GM18519 (cell line): ENCODE measurements at regions not wholly inside any gene's neighbourhood (a gene's known extent, or its start where the extent isn't known, plus 50 kb on each side); places are given as distances from the start of the nearest gene placed in this dataset.
A peak's percentile ranks its signal among the peaks of the same experiment; 100 is the strongest.

Experiments
- ATAC-seq: cut with Tn5 transposase; IDR thresholded peaks from one replicate; pipeline ENCODE4 v1.9.1; 2021; ENCODE audit warnings: mild to moderate bottlenecking, moderate library complexity; ENCODE audit not compliant: unreplicated experiment, low FRiP score

GRCh38 chr2:157122776-157123175, 134.7 kb upstream of the GALNT5 start:
- ATAC-seq, result no peak

DNA sequence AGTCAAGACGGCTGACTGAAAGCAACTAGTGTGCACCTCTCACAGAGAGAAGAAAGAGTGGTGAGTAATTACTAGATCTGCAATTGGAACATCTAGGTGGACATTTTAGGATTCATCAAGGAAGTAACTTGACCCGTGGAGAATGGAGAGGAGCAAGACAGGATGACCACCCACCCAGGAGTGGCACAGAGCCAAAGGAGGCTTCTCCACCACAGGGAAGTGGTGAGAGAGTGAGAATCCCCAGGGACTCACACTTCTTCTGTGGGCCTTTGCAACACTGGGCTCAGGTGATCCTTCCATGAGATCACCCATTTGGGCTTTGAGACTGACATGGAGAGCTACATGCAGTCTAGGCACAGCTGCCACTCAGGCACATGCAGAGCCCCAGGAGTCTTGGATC, 132.8 kb upstream of the GALNT5 start:
- no peak for ATAC-seq

DNA sequence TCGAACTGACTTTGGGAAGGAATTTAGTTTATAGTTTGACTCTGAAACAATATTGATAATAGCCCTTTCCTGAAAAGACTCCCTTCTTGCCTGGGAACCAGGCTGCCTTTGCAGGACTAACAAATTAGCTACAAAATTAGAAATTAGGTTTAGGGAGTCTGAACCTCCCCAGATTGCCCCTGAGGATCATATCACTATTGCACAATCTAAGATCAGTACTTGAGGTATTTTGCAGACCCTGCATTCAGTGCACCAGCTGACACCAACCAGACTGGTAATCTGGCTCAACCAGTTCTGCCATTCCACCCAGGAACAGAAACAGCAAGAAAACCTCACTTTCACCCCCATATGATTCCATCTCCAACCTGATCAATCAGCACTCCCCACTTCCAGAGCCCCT, 131.8 kb upstream of the GALNT5 start:
- ATAC-seq, result no peak

GRCh38 chr2:157127249-157128012, 130.1 kb upstream of the GALNT5 start:
- ATAC-seq, result no peak

DNA sequence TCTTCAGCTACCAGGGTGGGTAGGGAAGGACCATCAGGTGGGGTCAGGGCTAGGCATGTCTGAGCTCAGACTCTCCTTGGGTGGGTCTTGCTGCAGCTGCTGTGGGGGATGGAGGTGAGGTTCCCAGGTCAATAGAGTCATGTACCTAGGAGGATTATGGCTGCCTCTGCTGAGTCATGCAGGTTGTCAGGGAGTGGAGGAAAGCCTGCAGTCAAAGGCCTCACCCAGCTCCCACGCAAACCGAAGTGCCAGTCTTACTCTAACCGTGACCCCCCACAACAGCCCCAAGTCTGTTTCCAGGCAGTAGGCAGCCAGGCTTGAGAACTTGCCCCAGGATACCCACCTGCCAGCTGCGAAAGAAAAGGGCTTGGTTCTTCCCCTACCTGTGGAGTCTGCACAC, 113.6 kb upstream of the GALNT5 start:
- ATAC-seq, result no peak

- no peak for ATAC-seq
Observed at GRCh38 chr2:157149270-157149669, 108.2 kb upstream of the GALNT5 start.

GRCh38 chr2:157150747-157151146, 106.8 kb upstream of the GALNT5 start:
- ATAC-seq, result peak; percentile 96

DNA sequence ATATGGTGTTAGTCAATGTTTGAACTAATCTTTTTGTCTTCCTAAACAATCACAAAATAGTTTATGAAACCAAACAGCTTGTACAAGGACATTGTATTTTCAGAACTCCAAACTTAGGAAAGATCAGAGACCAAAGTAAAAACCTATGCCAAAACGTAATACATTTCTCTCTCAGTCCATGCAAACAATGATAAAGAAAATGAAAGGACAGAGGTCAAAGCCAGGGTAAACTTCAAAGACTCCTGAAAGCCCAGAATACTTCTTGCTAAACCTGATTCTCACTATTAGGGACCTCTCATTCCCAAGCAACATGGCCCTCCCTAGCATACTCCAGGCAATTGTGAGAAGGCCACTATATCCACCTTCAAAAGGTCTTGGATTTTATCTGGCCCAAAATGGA, 105.1 kb upstream of the GALNT5 start:
- ATAC-seq, result no peak

DNA sequence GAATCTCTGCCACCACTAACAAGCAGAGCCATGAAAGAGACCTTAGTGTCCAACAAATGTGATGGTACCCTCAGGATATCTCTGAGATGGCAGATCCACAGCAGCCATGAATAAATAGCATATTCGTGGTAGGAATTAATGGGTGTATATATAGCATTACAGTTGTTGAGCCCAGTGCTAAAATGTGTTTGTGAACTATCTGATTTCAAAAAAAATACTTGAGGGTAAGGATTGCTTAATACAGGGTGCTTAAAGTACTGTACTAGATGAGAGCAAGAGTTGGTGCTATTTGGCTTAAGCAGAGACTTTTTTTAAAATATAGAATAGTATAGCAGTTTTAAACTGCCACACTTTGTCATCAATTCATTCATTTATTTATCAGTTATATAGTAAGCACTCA, 101.5 kb upstream of the GALNT5 start:
- ATAC-seq, result no peak

GRCh38 chr2:157158111-157158510, 99.4 kb upstream of the GALNT5 start:
- no peak for ATAC-seq

- no peak for ATAC-seq
Observed at GRCh38 chr2:157159221-157159934, 98.1 kb upstream of the GALNT5 start.

- no peak for ATAC-seq
Observed at GRCh38 chr2:157160111-157160510, 97.4 kb upstream of the GALNT5 start.

DNA sequence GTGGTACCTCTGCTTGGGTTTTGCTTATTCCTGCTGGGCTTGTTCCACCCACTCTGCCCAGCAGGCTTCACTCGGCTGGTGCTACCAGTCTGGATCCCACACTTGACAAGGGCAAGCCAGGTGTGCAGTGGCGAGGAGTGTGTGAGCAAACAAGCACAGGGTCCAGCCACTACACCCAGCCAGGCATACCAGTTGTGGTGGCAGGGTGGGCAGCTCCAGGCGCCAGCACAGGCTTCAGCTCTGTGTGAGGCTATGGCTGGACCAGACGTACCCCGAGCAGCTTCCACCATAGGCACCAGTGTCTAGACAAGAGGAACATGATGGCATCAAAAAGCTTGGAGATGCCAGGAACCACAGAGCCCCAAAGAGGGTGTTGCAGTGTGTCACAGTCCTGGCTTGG, 93.1 kb upstream of the GALNT5 start:
- no peak for ATAC-seq

DNA sequence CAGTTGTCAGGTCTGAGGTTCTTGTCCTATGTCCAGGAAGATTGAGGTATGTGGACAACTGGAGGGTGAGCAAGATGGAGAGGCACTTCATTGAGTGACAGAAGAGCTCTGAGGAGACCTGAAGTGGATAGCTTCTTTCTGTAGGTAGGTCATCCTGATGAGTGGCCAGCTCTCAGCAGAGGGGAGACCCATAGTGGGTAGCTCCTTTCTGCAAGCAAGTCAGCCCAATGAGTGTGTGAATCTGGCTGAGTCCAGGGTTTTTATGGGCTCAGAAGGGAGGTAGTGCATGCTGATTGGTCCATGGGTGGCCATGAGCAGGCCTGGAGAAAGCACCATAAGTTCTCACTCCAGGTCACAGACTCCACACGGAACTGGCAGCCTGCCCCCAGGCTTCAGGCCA, 92.6 kb upstream of the GALNT5 start:
- ATAC-seq, result no peak

DNA sequence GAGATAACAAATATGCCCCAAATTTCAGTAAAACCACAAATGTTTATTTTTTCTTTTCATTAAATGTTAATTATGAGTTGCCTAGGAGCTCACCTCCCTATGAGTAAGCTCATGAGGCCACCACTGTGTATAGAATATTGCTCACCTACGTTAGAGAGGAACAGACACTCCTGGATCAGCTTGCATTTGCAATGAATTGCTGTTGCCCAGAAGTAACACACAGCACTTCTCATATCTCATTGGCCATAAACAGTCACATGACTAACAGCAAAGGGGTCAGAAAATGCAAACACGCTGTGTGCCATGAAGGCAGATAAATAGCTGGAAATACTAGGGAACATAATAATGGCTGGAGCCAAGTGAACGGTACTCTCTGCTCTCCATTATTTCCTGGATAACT, 89.0 kb upstream of the GALNT5 start:
- no peak for ATAC-seq

DNA sequence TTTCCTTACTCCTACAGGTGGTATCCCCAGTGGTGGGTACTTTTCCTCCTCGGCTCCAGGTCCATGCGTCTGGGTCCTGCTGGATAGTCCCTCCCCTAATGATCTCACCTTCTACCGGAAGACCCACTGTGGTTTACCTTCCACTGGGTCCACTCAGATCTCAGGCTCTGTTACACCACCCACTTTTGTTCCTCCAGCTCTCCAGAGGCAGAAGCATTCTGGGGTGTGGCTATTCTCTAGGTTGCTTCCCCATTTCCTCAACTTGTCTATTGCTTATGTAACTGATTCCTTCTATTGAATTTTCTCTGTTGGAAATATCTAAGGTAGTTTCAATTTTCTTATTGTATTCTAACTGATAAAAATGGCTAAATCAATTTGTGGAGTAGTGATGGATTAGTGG, 87.6 kb upstream of the GALNT5 start:
- ATAC-seq, result no peak

DNA sequence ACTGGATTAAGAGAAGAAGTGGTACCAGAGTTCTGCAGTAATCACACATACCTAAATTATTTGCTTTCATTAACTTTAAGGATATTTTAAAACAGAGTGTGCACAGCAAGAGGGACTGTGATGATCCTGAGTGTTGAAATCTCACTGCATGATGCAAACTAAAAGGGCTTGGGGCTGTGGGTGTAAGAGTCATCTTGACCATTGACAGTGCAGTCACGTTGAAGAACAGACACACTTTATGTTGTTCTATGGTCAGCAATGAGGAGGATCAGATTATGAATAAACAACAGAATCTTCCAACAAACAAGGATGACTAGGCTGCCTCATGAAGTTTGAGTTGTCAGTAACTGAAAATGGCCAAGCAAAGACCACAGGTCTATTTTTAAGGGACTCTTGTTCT, 87.2 kb upstream of the GALNT5 start:
- ATAC-seq, result no peak

- ATAC-seq, result no peak
Observed at GRCh38 chr2:157172239-157172638, 85.3 kb upstream of the GALNT5 start.

DNA sequence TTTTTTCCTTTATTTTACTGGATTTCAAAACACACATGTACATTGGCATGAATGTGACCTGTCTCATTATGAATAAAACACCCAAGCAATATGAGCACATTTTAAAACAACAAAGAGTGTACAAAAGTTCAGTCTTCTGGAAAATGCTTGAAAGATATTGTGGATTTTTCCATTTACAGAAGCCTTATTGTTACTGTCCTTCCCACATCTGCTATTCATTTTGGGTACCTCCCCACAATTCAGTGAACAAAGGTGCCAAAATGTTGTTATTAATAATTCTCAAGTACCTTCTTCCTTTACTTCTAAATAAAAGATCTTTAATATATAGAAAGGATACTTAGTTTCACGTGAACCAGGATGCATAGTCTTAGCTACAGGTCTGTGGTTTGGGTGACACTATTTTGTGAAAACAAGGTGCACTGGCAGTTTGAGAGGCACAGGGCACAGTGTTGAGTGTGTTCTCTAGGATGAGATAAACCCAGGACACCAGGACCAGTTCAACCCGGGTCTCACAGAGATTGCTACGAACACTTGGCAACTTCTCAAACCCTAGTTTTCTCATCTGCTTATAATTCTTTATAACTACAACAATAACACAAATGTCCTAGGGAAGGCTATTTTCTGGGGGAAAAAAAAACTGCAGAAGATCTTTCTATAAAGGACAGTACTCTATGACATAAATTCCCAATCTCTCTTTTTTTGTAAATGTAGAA, 84.5 kb upstream of the GALNT5 start:
- ATAC-seq, result no peak

- no peak for ATAC-seq
Observed at GRCh38 chr2:157173740-157174184, 83.7 kb upstream of the GALNT5 start.

GRCh38 chr2:157174321-157174720, 83.2 kb upstream of the GALNT5 start:
- ATAC-seq, result no peak
